Right lobe of liver (tissue), 6 donors: ENCODE measurements at regions not wholly inside any gene's neighbourhood (a gene's known extent, or its start where the extent isn't known, plus 50 kb on each side); places are given as distances from the start of the nearest gene placed in this dataset.
"Not testable (repeated sequence)": the region's sequence is repeated elsewhere in the genome, so short reads cannot be mapped to it uniquely, and the experiment has no call there.

ENCODE experiments used
- ATAC-seq, 4 donors: fragments of 200-7000 bp; cut with Tn5 transposase; one replicate each; pipeline ENCODE4 v1.9.1; 2020; ENCODE audit warnings: mild to moderate bottlenecking in 4 of 4, moderate library complexity in 4 of 4
- DNase-seq, 3 donors: peaks; one replicate each; pipeline ENCODE4 v3.0.0-alpha.2; 2020
- H3K27ac ChIP-seq, 3 donors: fragments of 200-600 bp; one replicate each; pipeline ENCODE4 v1.8.0; 2022
- H3K27me3 ChIP-seq, 2 donors: fragments of 200-600 bp; one replicate each; pipeline ENCODE4 v1.8.0; 2022
- H3K36me3 ChIP-seq, 4 donors: fragments of 200-600 bp; sonication (generic) in 1 of 4; one replicate each; pipeline versions ENCODE4 v1.5.1 to v1.8.0; 2017 to 2022; ENCODE audit warnings: control low read depth in 1 of 4
- H3K4me1 ChIP-seq, 4 donors: fragments of 200-600 bp; sonication (generic) in 1 of 4; one replicate each; pipeline versions ENCODE4 v1.5.1 to v1.8.0; 2017 to 2022; ENCODE audit warnings: control low read depth in 1 of 4
- H3K4me3 ChIP-seq, 3 donors: fragments of 200-600 bp; one replicate each; pipeline ENCODE4 v1.8.0; 2022
- H3K9me3 ChIP-seq, 4 donors: fragments of 200-600 bp; sonication (generic) in 1 of 4; one replicate each; pipeline versions ENCODE4 v1.5.1 to v1.8.0; 2017 to 2022; ENCODE audit warnings: control low read depth in 1 of 4
- POLR2A ChIP-seq: fragments of 450-650 bp; IDR thresholded peaks from one replicate; pipeline ENCODE4 v1.6.1; 2017; ENCODE audit warnings: antibody characterized with exemption, mild to moderate bottlenecking
- WGBS: methylation state at CpG from one replicate; pipeline ENCODE4 v1.1.6; 2018; ENCODE audit warnings: low coverage, low lambda C conversion rate; ENCODE audit not compliant: insufficient coverage; ENCODE audit errors: missing lambda C conversion rate; 5-methylcytosine and 5-hydroxymethylcytosine counted together
- intact Hi-C, 2 donors: fragments of 100-400 bp; cut with DNase I; formaldehyde crosslinking; loops; one replicate each; pipeline versions ENCODE4 v1.11.2 to v1.14.1; 2022
- TF ChIP-seq, protein P1 (sequence below), 4 donors: fragments of 200-600 bp in 3 of 4; fragments of 450-650 bp in 1 of 4; IDR thresholded peaks; one replicate each; pipeline versions ENCODE4 v1.5.1 to v1.8.0; 2016 to 2022; ENCODE audit warnings: antibody characterized with exemption in 4 of 4, mild to moderate bottlenecking in 2 of 4
- donor health status: DM: no; HTN: yes; CAD: no.
- donor health status: DM: no; HTN: no; CAD: no.
- donor health status: DM: no; HTN: no; CAD: no.
- donor health status: DM: no; HTN: yes; CAD: no.
- donor health status: DM: no; HTN: yes; CAD: no.

DNA sequence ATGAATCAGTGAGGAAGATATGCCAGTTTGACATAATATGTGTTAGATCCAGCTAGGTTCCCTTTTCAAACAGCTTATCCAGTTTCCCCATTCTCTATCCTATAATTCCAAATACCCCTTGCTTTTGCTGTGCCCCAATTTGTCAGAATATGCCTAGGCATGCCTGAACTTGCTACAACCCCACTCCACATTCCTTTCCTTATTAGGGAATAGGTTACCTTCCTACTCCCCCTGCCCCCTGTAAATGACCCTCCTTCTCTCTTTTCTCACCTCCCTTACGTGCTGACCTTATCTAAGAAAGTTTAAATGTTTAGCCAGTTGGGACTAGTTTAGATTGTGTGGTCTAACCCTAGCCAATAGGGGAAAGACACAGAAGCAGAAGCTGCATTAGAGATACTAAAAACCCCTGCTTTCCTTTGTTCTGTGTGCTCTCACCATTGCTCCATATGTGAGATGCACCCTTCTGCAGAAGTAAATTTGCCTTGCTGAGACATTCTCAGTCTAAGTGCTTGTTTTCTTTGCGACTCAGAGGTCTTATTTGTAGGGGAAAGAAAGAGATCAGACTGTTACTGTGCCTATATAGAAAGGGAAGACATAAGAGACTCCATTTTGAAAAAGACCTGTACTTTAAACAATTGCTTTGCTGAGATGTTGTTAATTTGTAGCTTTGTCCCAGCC is 267.8 kb downstream of the SH2D4B start:
- TF ChIP-seq, protein P1, sequence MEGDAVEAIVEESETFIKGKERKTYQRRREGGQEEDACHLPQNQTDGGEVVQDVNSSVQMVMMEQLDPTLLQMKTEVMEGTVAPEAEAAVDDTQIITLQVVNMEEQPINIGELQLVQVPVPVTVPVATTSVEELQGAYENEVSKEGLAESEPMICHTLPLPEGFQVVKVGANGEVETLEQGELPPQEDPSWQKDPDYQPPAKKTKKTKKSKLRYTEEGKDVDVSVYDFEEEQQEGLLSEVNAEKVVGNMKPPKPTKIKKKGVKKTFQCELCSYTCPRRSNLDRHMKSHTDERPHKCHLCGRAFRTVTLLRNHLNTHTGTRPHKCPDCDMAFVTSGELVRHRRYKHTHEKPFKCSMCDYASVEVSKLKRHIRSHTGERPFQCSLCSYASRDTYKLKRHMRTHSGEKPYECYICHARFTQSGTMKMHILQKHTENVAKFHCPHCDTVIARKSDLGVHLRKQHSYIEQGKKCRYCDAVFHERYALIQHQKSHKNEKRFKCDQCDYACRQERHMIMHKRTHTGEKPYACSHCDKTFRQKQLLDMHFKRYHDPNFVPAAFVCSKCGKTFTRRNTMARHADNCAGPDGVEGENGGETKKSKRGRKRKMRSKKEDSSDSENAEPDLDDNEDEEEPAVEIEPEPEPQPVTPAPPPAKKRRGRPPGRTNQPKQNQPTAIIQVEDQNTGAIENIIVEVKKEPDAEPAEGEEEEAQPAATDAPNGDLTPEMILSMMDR (IDR thresholded peaks at IDR 0.05) = no peak
- TF ChIP-seq POLR2A = no peak
- H3K27me3 ChIP-seq = no peaks in the 10 kb centered on the region
- H3K36me3 ChIP-seq = no peaks in the 10 kb centered on the region
- DNase-seq (no peak), ATAC-seq (no peak)
- intact Hi-C loops = no loop called here
- WGBS = 33% methylated on average over 2 of the region's 2 CpGs
- H3K4me1 ChIP-seq = no peaks in the 10 kb centered on the region
- no peak overlapping the region for H3K27ac ChIP-seq
- H3K9me3 ChIP-seq = no peaks in the 10 kb centered on the region
- no peak overlapping the region for H3K4me3 ChIP-seq

DNA sequence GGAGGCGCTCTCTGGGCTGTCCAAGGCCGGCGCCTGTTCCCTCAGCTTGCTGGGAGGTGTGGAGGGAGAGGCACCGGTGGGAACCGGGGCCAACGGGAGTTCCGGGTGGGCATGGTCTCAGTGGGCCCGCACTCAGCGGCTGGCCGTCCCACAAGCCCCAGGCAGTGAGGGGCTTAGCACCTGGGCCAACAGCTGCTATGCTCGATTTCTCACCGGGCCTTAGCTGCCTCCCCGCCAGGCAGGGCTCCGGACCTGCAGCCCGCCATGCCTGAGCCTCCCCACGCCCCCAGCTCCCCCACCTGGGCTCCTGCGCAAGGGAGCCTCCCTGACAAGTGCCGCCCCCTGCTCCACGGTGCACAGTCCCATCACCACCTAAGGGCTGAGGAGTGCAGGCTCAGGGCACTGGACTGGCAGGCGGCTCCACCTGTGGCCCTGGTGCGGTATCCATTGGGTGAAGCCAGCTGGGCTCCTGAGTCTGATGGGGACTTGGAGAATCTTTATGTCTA is 276.5 kb downstream of the SH2D4B start:
- ATAC-seq = peak in 1 of 4 donors; percentile 38
- Histone ChIP-seq H3K4me1 (no peaks in the 10 kb centered on the region), H3K4me3 (no peak overlapping the region), H3K27ac (no peak overlapping the region), H3K27me3 (no peaks in the 10 kb centered on the region), H3K36me3 (no peaks in the 10 kb centered on the region), H3K9me3 (no peaks in the 10 kb centered on the region)
- WGBS = 82% methylated on average over 2 of the region's 21 CpGs
- no peak for TF ChIP-seq POLR2A
- TF ChIP-seq, protein P1 (IDR thresholded peaks at IDR 0.05) = no peak
- intact Hi-C loops = no loop called here
- no peak for DNase-seq

DNA sequence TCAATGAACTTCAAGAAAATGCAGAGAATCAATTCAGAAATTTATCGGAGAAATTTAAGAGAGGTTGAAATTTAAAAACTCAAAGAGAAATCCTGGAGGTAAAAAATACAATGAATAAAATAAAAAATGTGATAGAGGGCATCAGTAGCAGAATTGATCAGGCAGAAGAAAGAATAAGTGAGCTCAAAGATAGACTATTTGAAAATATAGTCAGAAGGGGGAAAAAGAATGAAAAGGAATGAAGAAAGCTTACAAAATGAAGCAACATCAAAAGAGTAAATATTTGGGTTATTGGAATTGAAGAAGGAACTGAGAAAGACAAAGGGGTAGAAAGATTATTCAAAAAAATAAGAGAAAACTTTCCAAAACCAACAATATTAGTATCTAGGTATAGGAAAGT is 291.4 kb downstream of the SH2D4B start:
- Histone ChIP-seq H3K4me1 (no peaks in the 10 kb centered on the region), H3K4me3 (no peak overlapping the region), H3K27ac (no peak overlapping the region), H3K36me3 (no peaks in the 10 kb centered on the region), H3K9me3 (peaks cover 0 to 5% (median 0%) of the 10 kb centered on the region in 4 donors), H3K27me3 (no peaks in the 10 kb centered on the region)
- intact Hi-C loops = no loop called here
- 93% methylated on average over 1 of the region's 1 CpG for WGBS
- TF ChIP-seq, protein P1 (IDR thresholded peaks at IDR 0.05) = no peak
- TF ChIP-seq POLR2A = no peak
- DNase-seq (no peak), ATAC-seq (no peak)

DNA sequence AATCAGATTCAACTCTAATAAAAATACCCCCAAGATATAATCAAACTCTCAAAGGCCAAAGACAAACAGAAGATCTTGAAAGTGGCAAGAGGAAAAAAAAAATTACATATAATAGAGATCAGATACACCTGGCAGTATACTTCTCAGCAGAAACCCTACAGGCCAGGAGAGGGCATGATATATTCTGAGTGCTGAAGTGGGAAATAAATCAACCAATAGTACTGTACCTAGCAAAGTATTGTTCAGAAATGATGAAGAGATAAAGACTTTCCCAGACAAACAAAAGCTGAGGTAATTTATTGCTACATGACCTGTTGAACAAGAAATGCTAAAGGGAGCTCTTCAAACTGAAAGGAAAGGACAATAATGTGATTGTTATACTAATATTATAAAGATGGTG is 291.9 kb downstream of the SH2D4B start:
- no peak overlapping the region for H3K27ac ChIP-seq
- H3K36me3 ChIP-seq = no peaks in the 10 kb centered on the region
- no peak for ATAC-seq
- H3K27me3 ChIP-seq = no peaks in the 10 kb centered on the region
- H3K4me1 ChIP-seq = no peaks in the 10 kb centered on the region
- TF ChIP-seq, protein P1 (IDR thresholded peaks at IDR 0.05) = no peak
- no peak for TF ChIP-seq POLR2A
- peaks cover 0 to 5% (median 0%) of the 10 kb centered on the region in 4 donors for H3K9me3 ChIP-seq
- DNase-seq = no peak
- no peak overlapping the region for H3K4me3 ChIP-seq
- intact Hi-C loops = no loop called here

DNA sequence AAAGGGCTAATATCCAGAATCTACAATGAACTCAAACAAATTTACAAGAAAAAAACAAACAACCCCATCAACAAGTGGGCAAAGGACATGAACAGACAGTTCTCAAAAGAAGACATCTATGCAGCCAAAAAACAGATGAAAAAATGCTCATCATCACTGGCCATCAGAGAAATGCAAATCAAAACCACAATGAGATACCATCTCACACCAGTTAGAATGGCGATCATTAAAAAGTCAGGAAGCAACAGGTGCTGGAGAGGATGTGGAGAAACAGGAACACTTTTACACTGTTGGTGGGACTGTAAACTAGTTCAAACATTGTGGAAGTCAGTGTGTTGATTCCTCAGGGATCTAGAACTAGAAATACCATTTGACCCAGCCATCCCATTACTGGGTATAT is 295.0 kb downstream of the SH2D4B start:
- intact Hi-C loops, H3K27ac ChIP-seq, H3K9me3 ChIP-seq, H3K36me3 ChIP-seq, DNase-seq, H3K4me3 ChIP-seq, H3K4me1 ChIP-seq, ATAC-seq, H3K27me3 ChIP-seq: not testable (repeated sequence)
- WGBS = no CpG with 5 or more reads among the region's 1 CpG
